SK-N-SH (cell line): ENCODE measurements at regions not wholly inside any gene's neighbourhood (a gene's known extent, or its start where the extent isn't known, plus 50 kb on each side); places are given as distances from the start of the nearest gene placed in this dataset.
A peak's percentile ranks its signal among the peaks of the same experiment; 100 is the strongest.
"Not testable (repeated sequence)": the region's sequence is repeated elsewhere in the genome, so short reads cannot be mapped to it uniquely, and the experiment has no call there.

ENCODE experiments used
- CTCF ChIA-PET: fragments of 300-600, 350-600 bp; formaldehyde crosslinking; extraction: SDS; loops from one replicate; lab custom pipeline; 2021; lab: Yijun Ruan, JAX
- POLR2A ChIA-PET: fragments of 350-600 bp; sonication (Branson Sonifier 250); formaldehyde crosslinking; extraction: SDS; loops from one replicate; lab custom pipeline; 2020; ENCODE audit warnings: antibody characterized with exemption, inconsistent platforms; lab: Yijun Ruan, JAX
- DNase-seq: peaks from one replicate; pipeline ENCODE4 v3.0.0; 2012
- H2AFZ ChIP-seq: fragments of 200-600 bp; sonication (generic); 2 replicates; pipeline ENCODE4 v1.8.1; 2016; ENCODE audit warnings: antibody characterized with exemption, mild to moderate bottlenecking, low read depth
- H3F3A ChIP-seq: fragments of 200-600 bp; sonication (generic); replicated peaks from 2 replicates; pipeline ENCODE3; 2016; ENCODE audit warnings: antibody characterized with exemption, mild to moderate bottlenecking; ENCODE audit not compliant: insufficient read depth
- H3K27ac ChIP-seq, 2 experiments: fragments of 200-500 bp in 1 of 2; fragments of 200-600 bp in 1 of 2; sonication (Bioruptor generic) in 1 of 2; sonication (generic), shearing (Covaris generic) in 1 of 2; 2 replicates each; pipeline versions ENCODE4 v1.5.1 to v1.6.1; 2014 to 2016; ENCODE audit warnings: low read depth in 2 of 2, inconsistent platforms in 1 of 2, low read length in 1 of 2, mild to moderate bottlenecking in 1 of 2, mixed read lengths in 1 of 2
- H3K27me3 ChIP-seq: fragments of 200-600 bp; sonication (generic), shearing (Covaris generic); 2 replicates; pipeline ENCODE4 v1.6.1; 2016; ENCODE audit warnings: mixed run types; ENCODE audit not compliant: insufficient read depth
- H3K36me3 ChIP-seq, 2 experiments: fragments of 200-500 bp in 1 of 2; fragments of 200-600 bp in 1 of 2; sonication (Bioruptor generic) in 1 of 2; sonication (generic) in 1 of 2; replicated peaks in 1 of 2; 2 replicates each; pipeline versions ENCODE3 to v1.5.1; 2014 to 2016; ENCODE audit warnings: low read length in 1 of 2, mild to moderate bottlenecking in 1 of 2; ENCODE audit not compliant: insufficient read depth in 2 of 2, control insufficient read depth in 1 of 2
- H3K4me1 ChIP-seq, 2 experiments: fragments of 200-500 bp in 1 of 2; fragments of 200-600 bp in 1 of 2; sonication (Bioruptor generic) in 1 of 2; sonication (generic), shearing (Covaris generic) in 1 of 2; 2 replicates each; pipeline versions ENCODE4 v1.5.1 to v1.6.1; 2014 to 2016; ENCODE audit warnings: low read depth in 1 of 2, low read length in 1 of 2, mixed run types in 1 of 2; ENCODE audit not compliant: insufficient read depth in 2 of 2, control insufficient read depth in 1 of 2
- H3K4me2 ChIP-seq: fragments of 200-600 bp; sonication (generic), shearing (Covaris generic); 2 replicates; pipeline ENCODE4 v1.6.1; 2017; ENCODE audit warnings: mixed run types
- H3K4me3 ChIP-seq, 2 experiments: fragments of 200-500 bp in 1 of 2; fragments of 200-600 bp in 1 of 2; sonication (Bioruptor generic) in 1 of 2; sonication (generic), shearing (Covaris generic) in 1 of 2; 2 replicates each; pipeline versions ENCODE4 v1.5.1 to v1.8.1; 2014 to 2016; ENCODE audit warnings: low read depth in 2 of 2, inconsistent platforms in 1 of 2, low read length in 1 of 2, mild to moderate bottlenecking in 1 of 2, mixed read lengths in 1 of 2, moderate library complexity in 1 of 2
- H3K79me2 ChIP-seq: fragments of 200-600 bp; sonication (generic); 2 replicates; pipeline ENCODE4 v1.8.1; 2017; ENCODE audit warnings: mild to moderate bottlenecking; ENCODE audit not compliant: insufficient read depth
- H3K9ac ChIP-seq: fragments of 200-600 bp; sonication (generic); 2 replicates; pipeline ENCODE4 v1.6.1; 2017; ENCODE audit warnings: mixed run types
- H3K9me2 ChIP-seq: fragments of 200-600 bp; sonication (generic); 2 replicates; pipeline ENCODE4 v1.6.1; 2017; ENCODE audit warnings: mixed run types
- H3K9me3 ChIP-seq: fragments of 200-600 bp; sonication (generic); 2 replicates; pipeline ENCODE4 v1.6.1; 2017; ENCODE audit warnings: mixed run types, mild to moderate bottlenecking, moderate library complexity
- H4K20me1 ChIP-seq: fragments of 200-600 bp; sonication (generic); 2 replicates; pipeline ENCODE4 v1.6.1; 2017; ENCODE audit warnings: mild to moderate bottlenecking, mixed run types; ENCODE audit not compliant: insufficient read depth
- CTCF ChIP-seq: fragments of 200-600 bp; sonication (generic); IDR thresholded peaks from 2 replicates; pipeline ENCODE4 v1.6.1; 2017; ENCODE audit warnings: antibody characterized with exemption, mild to moderate bottlenecking, moderate library complexity
- EP300 ChIP-seq, 2 experiments: IDR thresholded peaks; 2 replicates each; pipeline versions ENCODE4 v1.4.0 to v1.6.1; 2012; ENCODE audit warnings: borderline replicate concordance in 1 of 2, low read depth in 1 of 2, low read length in 1 of 2
- FOXJ3 ChIP-seq: sonication (generic); formaldehyde crosslinking; IDR thresholded peaks from 2 replicates; pipeline ENCODE4 v1.5.1; 2020; ENCODE audit warnings: mild to moderate bottlenecking, missing genetic modification reagents
- JUND ChIP-seq: IDR thresholded peaks from 2 replicates; pipeline ENCODE4 v1.4.0; 2012
- MAX ChIP-seq: IDR thresholded peaks from 2 replicates; pipeline ENCODE4 v1.4.0; 2012; ENCODE audit warnings: low read depth
- NRF1 ChIP-seq: IDR thresholded peaks from 2 replicates; pipeline ENCODE4 v1.6.1; 2012; ENCODE audit warnings: low read depth, mild to moderate bottlenecking, low read length
- PBX3 ChIP-seq: IDR thresholded peaks from 2 replicates; pipeline ENCODE4; 2012
- POLR2AphosphoS5 ChIP-seq: IDR thresholded peaks from 2 replicates; pipeline ENCODE4 v1.6.1; 2012; ENCODE audit warnings: low read depth, low read length
- RCOR1 ChIP-seq: fragments of 150-350 bp; IDR thresholded peaks from 2 replicates; pipeline ENCODE4 v1.6.1; 2017; ENCODE audit warnings: antibody characterized with exemption, low read length
- REST ChIP-seq: IDR thresholded peaks from 2 replicates; pipeline ENCODE4 v1.6.1; 2012; ENCODE audit warnings: mild to moderate bottlenecking, low read depth, low read length, moderate library complexity
- RFX5 ChIP-seq: IDR thresholded peaks from 2 replicates; pipeline ENCODE4 v1.6.1; 2012; ENCODE audit warnings: mild to moderate bottlenecking, improper control_type of control experiment, low read length
- RXRA ChIP-seq: IDR thresholded peaks from 2 replicates; pipeline ENCODE4 v1.4.0; 2012; ENCODE audit warnings: low read depth, mild to moderate bottlenecking, borderline replicate concordance
- SMC3 ChIP-seq: IDR thresholded peaks from 2 replicates; pipeline ENCODE4 v1.6.1; 2012; ENCODE audit warnings: low read depth, low read length, improper control_type of control experiment
- TAF1 ChIP-seq: IDR thresholded peaks from 2 replicates; pipeline ENCODE4 v1.6.1; 2012; ENCODE audit warnings: low read depth, mild to moderate bottlenecking, low read length, moderate library complexity, borderline replicate concordance
- TEAD4 ChIP-seq: IDR thresholded peaks from 2 replicates; pipeline ENCODE4 v1.4.0; 2012; ENCODE audit warnings: mild to moderate bottlenecking, borderline replicate concordance; ENCODE audit not compliant: insufficient read depth
- YY1 ChIP-seq: IDR thresholded peaks from 2 replicates; pipeline ENCODE4 v1.4.0; 2012; ENCODE audit warnings: low read depth, mild to moderate bottlenecking
- WGBS: methylation state at CpG from one replicate; pipeline ENCODE4 v1.1.6; 2017; ENCODE audit warnings: low lambda C conversion rate; 5-methylcytosine and 5-hydroxymethylcytosine counted together

GRCh38 chr10:124149189-124150042 lies 56.0 kb upstream of the CHST15 start:
- H3K9me3 ChIP-seq, result no peaks in the 10 kb centered on the region
- H4K20me1 ChIP-seq, result no peaks in the 10 kb centered on the region
- no peaks in the 10 kb centered on the region for H3F3A ChIP-seq
- no peaks in the 10 kb centered on the region for H3K36me3 ChIP-seq
- H3K4me1 ChIP-seq, result no peaks in the 10 kb centered on the region; a peak in 1 of 4 replicates
- no peaks in the 10 kb centered on the region for H3K9me2 ChIP-seq
- no peak overlapping the region for H3K4me3 ChIP-seq
- 51% methylated on average over 17 of the region's 17 CpGs for WGBS
- no peak overlapping the region for H3K9ac ChIP-seq
- H3K4me2 ChIP-seq, result no peak overlapping the region
- no peak overlapping the region for H2AFZ ChIP-seq
- peak; percentile 41 for DNase-seq
- H3K79me2 ChIP-seq, result no peaks in the 10 kb centered on the region
- no peaks in the 10 kb centered on the region for H3K27me3 ChIP-seq
- ChIA-PET POLR2A (no interaction called here), CTCF (interaction anchor here (0.9 kb wide), 1 partner anchor 23 kb away, joined by 3 read pairs; no protein-coding TSS in a partner anchor)
- TF ChIP-seq EP300 (IDR thresholded peaks at IDR 0.05; ENCODE audit: borderline replicate concordance in 1 of 2, low read depth in 1 of 2, low read length in 1 of 2) (no peak), RFX5 (no peak), RXRA (no peak), JUND (no peak), RCOR1 (no peak), MAX (no peak), YY1 (no peak), TAF1 (no peak), NRF1 (no peak), TEAD4 (no peak), PBX3 (no peak), CTCF (no peak), SMC3 (no peak), REST (no peak), POLR2AphosphoS5 (no peak), FOXJ3 (no peak)
- no peak overlapping the region for H3K27ac ChIP-seq

- H3K27ac ChIP-seq, H3K9me2 ChIP-seq, H3K4me2 ChIP-seq, H3K9me3 ChIP-seq, H3F3A ChIP-seq, H4K20me1 ChIP-seq, H3K4me3 ChIP-seq, DNase-seq, H3K27me3 ChIP-seq, H3K9ac ChIP-seq, H3K36me3 ChIP-seq, H3K79me2 ChIP-seq, H2AFZ ChIP-seq, H3K4me1 ChIP-seq, POLR2A ChIA-PET, CTCF ChIA-PET: not testable (repeated sequence)
- 50% methylated on average over 7 of the region's 7 CpGs for WGBS
Observed at GRCh38 chr10:124148509-124149188, 55.3 kb upstream of the CHST15 start.
